ENCODE measurements at regions not wholly inside any gene's neighbourhood (a gene's known extent, or its start where the extent isn't known, plus 50 kb on each side); places are given as distances from the start of the nearest gene placed in this dataset.

GRCh38 chrY:19600711-19601110, 143.8 kb downstream of the KDM5D start:
- TF ChIP-seq CTCF (IDR thresholded peaks at IDR 0.05) = no peak
- no peak for TF ChIP-seq POLR2A (IDR thresholded peaks at IDR 0.05)
